Hematopoietic multipotent progenitor cell treated with erythropoietin and hydrocortisone succinate and interleukin-3 and kit ligand, for 15 days (in vitro differentiated cells): ENCODE measurements at regions not wholly inside any gene's neighbourhood (a gene's known extent, or its start where the extent isn't known, plus 50 kb on each side); places are given as distances from the start of the nearest gene placed in this dataset.

Experiments used
- DNase-seq: peaks from one replicate; pipeline ENCODE4 v3.0.0-alpha.2; 2015; ENCODE audit warnings: low spot score

- DNase-seq, result no peak
Measured at GRCh38 chr3:95939235-95939809, 875.1 kb upstream of the EPHA6 start.

DNA sequence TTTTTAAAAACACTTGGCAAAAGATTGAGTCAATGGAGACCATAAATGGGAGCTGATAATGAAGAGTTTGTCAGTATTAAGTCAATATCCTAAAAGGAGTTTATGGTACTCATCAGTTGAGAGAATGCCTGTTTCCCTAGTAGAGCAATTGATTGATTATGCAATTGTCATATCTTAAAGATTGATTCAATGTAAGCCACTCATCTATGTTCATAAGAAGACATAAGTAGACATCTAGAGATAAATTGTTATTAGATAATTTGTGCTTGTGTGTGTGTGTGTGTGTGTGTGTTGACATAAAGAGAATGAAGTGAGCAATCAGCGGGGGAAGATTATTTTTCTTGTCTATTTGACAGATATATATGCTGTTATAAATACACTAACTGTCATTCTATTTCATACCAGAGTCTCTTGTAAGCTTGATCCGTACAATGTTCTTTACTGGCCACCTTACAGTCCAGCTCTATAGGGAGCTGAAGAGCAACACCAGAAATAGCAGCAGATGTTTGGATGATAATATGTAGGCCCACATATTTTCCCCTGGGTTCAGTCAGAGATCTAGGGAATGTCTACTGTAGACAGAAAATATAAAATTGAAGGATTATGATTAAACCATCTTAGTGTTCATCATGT lies 848.6 kb upstream of the EPHA6 start:
- DNase-seq, result no peak

- no peak for DNase-seq
Measured at GRCh38 chr3:95971573-95971972, 842.8 kb upstream of the EPHA6 start.

DNA sequence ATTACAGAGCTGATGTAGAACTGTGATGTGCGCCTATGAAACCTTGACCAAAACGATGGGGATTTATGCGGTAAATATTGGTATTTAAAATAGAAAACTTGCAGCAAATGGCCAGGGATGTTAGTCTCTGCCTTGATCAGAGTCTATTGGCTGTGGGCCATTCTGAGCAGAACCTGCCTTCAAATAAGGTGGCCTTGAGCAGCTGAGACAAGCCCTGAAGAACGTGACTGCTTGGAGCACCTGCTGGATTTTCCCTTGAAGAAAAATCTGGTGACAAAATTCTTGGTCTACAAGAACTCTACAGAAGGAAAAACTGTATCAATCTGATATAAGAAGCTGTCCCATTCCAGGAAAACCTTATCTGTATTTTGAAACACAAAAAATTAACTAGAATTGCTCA lies 820.1 kb upstream of the EPHA6 start:
- no peak for DNase-seq

- no peak for DNase-seq
Measured at GRCh38 chr3:96000966-96001365, 813.4 kb upstream of the EPHA6 start.

DNA sequence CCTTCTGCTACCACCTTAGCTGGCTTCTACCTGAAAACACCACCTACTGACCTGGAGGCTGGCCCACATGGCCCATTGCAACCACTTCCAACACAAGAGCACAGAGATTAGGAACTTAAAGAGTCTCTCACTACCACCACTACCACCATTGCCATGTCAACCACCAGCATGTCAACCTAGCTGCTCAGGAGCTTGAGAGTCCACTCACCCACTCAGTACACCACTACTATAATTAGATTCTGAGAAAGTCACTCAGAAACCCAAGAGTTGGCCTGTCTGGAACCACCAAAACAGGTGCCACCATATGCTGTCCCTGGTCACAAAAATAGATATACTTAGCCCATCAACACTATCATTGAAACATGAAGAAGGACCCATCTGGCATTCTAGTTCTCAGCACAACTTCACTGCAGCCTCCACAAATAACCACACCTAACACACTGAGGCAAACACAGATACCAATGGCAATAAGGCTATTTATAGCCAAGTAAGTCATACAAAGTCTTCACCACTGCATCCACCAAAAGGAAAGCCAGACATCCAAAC lies 806.7 kb upstream of the EPHA6 start:
- no peak for DNase-seq

DNA sequence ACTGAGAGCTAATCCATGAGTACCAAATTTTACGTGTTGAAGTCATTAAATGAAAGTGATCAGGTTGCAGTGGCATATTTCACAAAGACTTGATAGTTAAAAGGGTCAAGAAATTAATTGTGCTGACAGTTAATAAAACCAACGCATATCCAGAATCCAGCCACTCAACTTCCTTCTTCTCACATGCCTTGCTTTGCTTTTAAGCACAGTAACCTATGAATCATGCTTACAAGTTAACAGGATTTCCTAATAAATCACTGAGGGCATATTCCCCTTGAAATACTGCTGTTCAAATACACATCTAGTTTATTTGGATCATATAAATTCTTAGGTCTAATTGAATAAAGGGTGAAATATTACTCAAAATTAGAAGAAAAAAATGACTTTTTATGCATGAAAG lies 801.5 kb upstream of the EPHA6 start:
- DNase-seq, result no peak

GRCh38 chr3:96017556-96017955 lies 796.8 kb upstream of the EPHA6 start:
- DNase-seq, result no peak

GRCh38 chr3:96022676-96023075 lies 791.7 kb upstream of the EPHA6 start:
- DNase-seq, result no peak

DNA sequence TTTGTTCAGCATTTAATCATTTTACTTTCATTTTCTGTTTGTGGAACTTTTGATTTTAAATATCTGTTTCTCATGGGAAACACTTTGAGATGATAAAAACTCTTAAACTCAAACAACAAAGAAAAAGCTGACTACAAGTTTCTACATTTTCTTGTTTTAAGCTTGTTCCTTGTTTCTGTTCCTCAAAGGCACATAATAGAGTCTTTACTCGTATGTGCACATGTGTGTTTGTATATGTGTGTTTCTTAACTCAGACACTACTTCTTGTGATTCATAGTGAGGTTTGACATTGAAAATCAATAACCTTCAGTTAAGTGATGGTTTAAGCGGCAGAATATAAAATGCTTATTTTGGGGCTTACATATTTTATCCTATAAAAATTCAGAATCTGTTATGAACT lies 786.7 kb upstream of the EPHA6 start:
- DNase-seq, result no peak

- no peak for DNase-seq
Measured at GRCh38 chr3:96039632-96040031, 774.8 kb upstream of the EPHA6 start.

DNA sequence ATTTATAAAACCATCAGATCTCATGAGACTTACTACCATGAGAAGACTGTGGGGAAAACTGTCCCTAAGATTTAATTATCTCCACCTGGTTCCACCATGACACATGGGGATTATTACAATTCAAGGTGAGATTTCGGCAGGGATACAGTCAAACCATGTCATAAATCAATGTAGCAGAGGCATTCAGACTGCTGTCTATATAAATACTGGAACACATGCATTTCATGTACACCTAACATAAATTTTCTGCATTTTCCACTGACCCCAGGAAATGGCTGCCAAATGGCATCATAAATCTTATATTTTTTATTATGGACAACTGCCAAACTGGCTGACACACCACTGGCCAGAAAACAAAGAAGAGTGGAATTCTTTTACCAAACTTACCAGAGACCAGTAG lies 755.1 kb upstream of the EPHA6 start:
- DNase-seq, result no peak

GRCh38 chr3:96069065-96069464 lies 745.3 kb upstream of the EPHA6 start:
- DNase-seq, result no peak

- DNase-seq, result no peak
Measured at GRCh38 chr3:96070678-96071077, 743.7 kb upstream of the EPHA6 start.

GRCh38 chr3:96071097-96071496 lies 743.3 kb upstream of the EPHA6 start:
- DNase-seq, result no peak

GRCh38 chr3:96072226-96072625 lies 742.2 kb upstream of the EPHA6 start:
- no peak for DNase-seq

DNA sequence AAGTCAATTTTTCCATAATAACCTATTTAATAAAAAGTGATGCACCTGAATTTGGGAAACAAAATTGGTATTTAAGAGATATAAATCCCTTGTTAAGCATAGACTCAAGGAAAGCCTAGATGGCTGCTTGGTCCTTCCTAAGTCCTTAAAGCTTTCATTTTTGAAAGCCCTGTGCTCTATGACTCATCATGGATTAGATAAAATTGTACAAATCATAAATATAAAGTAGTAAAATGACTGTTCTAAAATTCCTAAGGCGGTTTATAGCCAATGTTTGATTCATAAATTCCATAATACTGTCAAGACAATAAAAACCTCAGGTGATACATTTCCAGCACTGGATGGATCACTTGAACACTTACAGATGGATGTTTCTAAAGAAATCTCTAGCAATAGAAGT lies 730.8 kb upstream of the EPHA6 start:
- DNase-seq, result no peak

DNA sequence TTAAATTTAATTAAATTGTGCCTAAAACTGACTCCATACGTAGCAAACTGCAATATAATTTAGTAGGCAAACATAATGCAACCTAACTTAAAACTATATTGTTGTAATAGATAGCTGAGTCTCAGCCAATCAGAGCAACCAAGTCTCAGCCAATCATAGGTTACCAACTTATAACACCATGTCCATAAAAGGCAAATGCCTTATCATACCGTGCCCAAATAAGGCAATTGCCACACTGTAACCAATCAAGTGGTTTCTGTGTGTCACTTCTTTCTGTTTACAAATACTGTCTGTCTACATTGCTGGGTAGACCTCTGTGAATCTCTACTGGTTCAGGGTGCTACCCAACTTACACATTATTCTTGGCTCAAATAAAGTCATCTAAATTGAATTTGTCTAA lies 728.4 kb upstream of the EPHA6 start:
- no peak for DNase-seq

DNA sequence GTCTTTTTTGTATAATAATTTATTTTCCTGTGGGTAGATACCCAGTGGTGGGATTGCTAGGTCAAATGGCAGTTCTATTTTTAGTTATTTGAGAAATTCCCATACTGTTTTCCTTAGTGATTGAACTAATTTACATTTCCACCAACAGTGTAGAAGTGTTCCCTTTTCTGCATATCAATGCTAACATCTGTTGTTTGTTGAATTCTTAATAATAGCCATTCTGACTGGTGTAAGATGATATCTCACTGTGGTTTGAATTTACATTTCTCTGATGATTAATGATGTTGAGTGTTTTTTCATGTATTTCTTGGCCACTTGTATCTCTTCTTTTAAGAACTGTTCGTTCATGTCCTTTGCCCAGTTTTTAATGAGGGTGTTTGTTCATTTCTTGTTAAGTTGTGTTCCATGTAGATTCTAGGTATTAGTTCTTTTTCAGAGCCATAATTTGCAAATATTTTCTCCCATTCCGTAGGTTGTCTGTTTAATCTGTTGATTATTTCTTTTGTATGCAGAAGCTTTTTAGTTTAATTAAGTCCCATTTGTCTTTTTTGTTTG lies 713.3 kb upstream of the EPHA6 start:
- DNase-seq, result no peak

DNA sequence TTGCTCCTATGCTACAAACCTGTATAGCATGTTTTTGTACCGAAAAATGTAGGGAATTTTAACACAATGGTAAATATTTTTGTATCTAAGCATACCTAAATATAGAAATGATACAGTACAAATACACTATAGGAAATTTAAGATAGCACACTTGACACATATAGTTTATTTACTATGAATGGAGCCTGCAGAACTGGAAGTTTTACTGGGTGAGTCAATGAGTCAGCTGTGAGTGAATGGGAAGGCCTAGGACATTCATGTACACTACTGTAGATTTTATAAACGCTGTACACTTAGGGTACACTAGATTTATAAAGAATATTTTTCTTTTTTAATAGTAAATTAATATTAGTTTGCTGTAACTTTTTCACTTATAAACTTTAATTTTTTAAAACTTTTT lies 707.7 kb upstream of the EPHA6 start:
- no peak for DNase-seq
